SJCRH30 (cell line): ENCODE measurements at regions not wholly inside any gene's neighbourhood (a gene's known extent, or its start where the extent isn't known, plus 50 kb on each side); places are given as distances from the start of the nearest gene placed in this dataset.
A peak's percentile ranks its signal among the peaks of the same experiment; 100 is the strongest.
"Not testable (repeated sequence)": the region's sequence is repeated elsewhere in the genome, so short reads cannot be mapped to it uniquely, and the experiment has no call there.

Experiments used
- DNase-seq, 2 experiments: peaks; one replicate each; pipeline ENCODE4 v3.0.0-alpha.2; 2015 to 2020
- H3K27ac ChIP-seq: fragments of 250-450 bp; sonication (Bioruptor Pico); 2 replicates; pipeline ENCODE4 v1.5.1; 2020; ENCODE audit warnings: mild to moderate bottlenecking, moderate library complexity
- H3K27me3 ChIP-seq: fragments of 250-450 bp; sonication (Bioruptor Pico); 2 replicates; pipeline ENCODE4 v1.5.1; 2020; ENCODE audit warnings: mild to moderate bottlenecking, moderate library complexity
- H3K36me3 ChIP-seq: fragments of 250-450 bp; sonication (Bioruptor Pico); 2 replicates; pipeline ENCODE4 v1.5.1; 2020; ENCODE audit warnings: mild to moderate bottlenecking, moderate library complexity
- H3K4me1 ChIP-seq: fragments of 250-450 bp; sonication (Bioruptor Pico); 2 replicates; pipeline ENCODE4 v1.5.1; 2020; ENCODE audit warnings: mild to moderate bottlenecking, moderate library complexity
- H3K4me3 ChIP-seq: fragments of 250-450 bp; sonication (Bioruptor Pico); 2 replicates; pipeline ENCODE4 v1.5.1; 2020; ENCODE audit warnings: mild to moderate bottlenecking, moderate library complexity
- H3K9me3 ChIP-seq: fragments of 250-450 bp; sonication (Bioruptor Pico); replicated peaks from 2 replicates; pipeline ENCODE4 v1.5.1; 2020; ENCODE audit warnings: mild to moderate bottlenecking, moderate library complexity

DNA sequence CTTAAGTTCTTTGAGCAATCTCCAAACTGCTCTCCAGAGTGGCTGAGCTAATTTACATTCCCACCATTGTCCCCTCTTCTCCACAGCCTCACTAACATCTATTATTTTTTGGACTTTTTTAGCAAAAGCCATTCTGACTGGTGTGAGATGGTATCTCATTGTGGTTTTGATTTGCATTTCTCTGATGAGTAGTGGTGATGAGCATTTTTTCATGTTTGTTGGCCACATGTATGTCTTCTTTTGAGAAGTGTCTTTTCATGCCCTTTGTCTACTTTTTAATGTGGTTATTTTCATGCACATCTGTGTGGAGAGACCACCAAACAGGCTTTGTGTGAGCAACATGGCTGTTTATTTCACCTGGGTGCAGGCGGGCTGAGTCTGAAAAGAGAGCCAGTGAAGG, 199.7 kb upstream of the TRPC7 start:
- not testable (repeated sequence) for H3K4me1 ChIP-seq, DNase-seq, H3K27ac ChIP-seq, H3K36me3 ChIP-seq, H3K4me3 ChIP-seq, H3K27me3 ChIP-seq, H3K9me3 ChIP-seq

DNA sequence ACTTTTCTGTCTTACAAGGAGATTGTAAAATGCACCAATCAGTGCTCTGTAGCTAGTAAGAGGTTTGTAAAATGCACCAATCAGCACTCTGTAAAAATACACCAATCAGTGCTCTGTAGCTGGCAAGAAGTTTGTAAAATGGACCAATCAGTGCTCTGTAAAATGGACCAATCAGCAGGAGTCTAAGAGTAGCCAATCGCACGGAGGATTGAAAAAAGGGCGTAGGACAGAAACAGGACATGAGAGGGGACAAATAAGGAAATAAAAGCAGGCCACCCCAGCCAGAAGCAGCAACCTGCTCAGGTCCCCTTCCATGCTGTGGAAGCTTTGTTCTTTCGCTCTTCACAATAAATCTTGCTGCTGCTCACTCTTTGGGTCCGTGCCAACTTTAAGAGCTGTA, 199.1 kb upstream of the TRPC7 start:
- H3K9me3 ChIP-seq, H3K4me3 ChIP-seq, H3K36me3 ChIP-seq, H3K4me1 ChIP-seq, DNase-seq, H3K27me3 ChIP-seq, H3K27ac ChIP-seq: not testable (repeated sequence)

DNA sequence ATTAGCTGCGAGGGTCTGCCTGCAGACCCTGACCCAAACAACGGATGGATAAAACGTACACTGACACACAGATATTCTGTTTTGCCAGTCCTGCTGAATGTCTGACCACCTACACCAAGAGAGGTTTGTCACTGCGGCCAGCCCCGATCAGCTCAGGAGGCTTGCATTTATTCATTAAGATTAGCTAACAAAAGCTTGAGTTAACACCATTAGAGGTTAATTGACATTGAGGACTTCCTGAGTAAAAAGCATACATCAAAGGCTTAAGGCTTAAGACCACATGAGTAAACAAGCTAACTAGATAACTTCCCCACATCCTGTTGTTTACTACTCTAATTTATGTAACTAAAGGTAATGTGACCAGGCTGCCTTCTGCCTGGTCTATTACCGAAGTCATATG, 198.1 kb upstream of the TRPC7 start:
- Histone ChIP-seq H3K27me3 (no peaks in the 10 kb centered on the region), H3K9me3 (no peaks in the 10 kb centered on the region), H3K27ac (no peak overlapping the region), H3K36me3 (no peaks in the 10 kb centered on the region), H3K4me1 (no peaks in the 10 kb centered on the region), H3K4me3 (no peak overlapping the region)
- no peak for DNase-seq

DNA sequence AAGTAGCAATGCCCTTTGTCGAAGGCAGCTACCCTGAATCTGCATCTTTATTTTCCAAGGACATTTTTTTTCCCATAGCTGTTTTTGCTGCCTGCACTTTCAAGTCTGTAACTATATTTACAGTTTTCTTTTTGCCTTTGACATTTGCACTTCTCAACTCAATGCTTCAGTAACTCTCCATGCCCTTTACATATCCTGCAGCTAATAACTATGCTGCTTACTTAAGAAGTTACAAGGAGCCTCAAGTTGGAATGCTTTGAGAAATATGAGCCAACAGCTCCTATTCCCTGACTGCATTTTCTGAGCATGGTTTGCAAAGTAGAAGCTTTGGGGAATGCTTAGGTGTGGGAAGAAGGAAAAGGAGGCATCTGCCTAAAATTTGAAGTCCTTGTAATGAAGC, 194.8 kb upstream of the TRPC7 start:
- DNase-seq = no peak
- Histone ChIP-seq H3K27me3 (no peaks in the 10 kb centered on the region), H3K36me3 (no peaks in the 10 kb centered on the region), H3K4me1 (no peaks in the 10 kb centered on the region), H3K9me3 (no peaks in the 10 kb centered on the region), H3K27ac (no peak overlapping the region), H3K4me3 (no peak overlapping the region)

DNA sequence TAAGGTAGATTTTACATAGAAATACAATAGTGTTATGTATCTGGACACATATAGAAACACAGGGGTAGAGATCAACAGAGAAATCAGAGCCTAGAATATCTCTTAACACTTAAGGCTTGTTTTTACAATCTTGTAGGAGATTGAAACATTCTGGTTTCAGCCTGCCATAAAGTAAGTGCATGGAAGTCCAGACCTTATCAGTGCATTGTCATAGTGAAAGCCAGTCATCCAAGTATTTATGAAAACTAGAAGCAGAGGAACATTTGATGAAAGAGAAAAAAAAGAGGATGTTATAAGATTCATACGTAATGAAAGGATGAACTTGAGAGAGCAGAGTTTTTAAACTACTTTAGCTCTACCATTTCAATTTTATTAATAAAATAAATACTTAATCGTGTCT, 194.3 kb upstream of the TRPC7 start:
- no peak overlapping the region for H3K4me3 ChIP-seq
- no peaks in the 10 kb centered on the region for H3K27me3 ChIP-seq
- no peak for DNase-seq
- H3K9me3 ChIP-seq = no peaks in the 10 kb centered on the region
- no peaks in the 10 kb centered on the region for H3K4me1 ChIP-seq
- no peak overlapping the region for H3K27ac ChIP-seq
- no peaks in the 10 kb centered on the region for H3K36me3 ChIP-seq

DNA sequence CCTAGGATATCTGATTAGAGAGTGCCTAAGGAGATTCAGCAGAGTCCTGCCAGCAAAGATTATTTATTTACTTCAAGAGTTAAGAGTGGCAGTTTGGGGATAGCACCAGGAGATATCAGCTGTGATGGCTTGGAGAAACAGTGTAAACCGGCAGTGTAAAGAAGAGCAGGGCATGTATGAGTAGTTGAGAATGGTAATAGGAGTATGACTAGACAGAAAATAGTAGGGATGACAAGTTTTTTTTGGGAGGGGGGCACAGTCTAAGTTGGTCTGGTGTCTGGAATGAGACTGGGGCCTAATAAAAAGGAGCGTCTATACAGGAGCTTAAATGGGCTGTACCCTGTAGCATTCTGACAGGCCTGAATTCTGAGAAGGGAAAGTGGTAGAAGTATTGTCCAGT, 181.8 kb upstream of the TRPC7 start:
- H3K4me3 ChIP-seq, H3K9me3 ChIP-seq, DNase-seq, H3K36me3 ChIP-seq, H3K27me3 ChIP-seq, H3K27ac ChIP-seq, H3K4me1 ChIP-seq: not testable (repeated sequence)

DNA sequence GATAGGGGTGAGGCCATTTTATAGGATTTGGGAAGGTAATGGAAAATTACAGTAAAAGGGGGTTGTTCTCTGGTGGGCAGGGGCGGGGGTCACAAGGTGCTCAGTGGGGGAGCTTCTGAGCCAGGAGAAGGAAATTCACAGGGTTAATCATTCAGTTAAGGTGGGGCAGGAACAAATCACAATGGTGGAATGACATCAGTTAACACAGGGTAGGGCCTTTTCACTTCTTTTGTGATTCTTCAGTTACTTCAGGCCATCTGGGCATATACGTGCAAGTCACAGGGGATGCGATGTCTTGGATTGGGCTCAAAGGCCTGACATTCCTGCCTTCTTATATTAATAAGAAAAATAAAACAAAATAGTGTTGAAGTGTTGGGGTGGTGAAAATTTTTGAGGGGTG, 181.1 kb upstream of the TRPC7 start:
- DNase-seq, H3K27ac ChIP-seq, H3K4me3 ChIP-seq, H3K36me3 ChIP-seq, H3K9me3 ChIP-seq, H3K4me1 ChIP-seq, H3K27me3 ChIP-seq: not testable (repeated sequence)

DNA sequence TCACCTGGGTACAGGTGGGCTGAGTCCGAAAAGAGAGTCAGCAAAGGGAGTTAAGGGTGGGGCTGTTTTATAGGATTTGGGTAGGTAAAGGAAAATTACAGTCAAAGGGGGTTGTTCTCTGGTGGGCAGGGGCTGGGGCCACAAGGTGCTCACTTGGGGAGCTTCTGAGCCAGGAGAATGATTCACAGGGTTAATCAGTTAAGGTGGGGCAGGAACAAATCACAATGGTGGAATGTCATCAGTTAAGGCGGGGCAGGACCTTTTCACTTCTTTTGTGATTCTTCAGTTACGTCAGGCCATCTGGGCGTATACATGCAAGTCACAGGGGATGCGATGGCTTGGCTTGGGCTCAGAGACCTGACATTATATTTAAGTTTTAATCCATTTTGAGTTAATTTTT, 179.7 kb upstream of the TRPC7 start:
- not testable (repeated sequence) for H3K4me3 ChIP-seq, H3K27me3 ChIP-seq, DNase-seq, H3K36me3 ChIP-seq, H3K9me3 ChIP-seq, H3K27ac ChIP-seq, H3K4me1 ChIP-seq

DNA sequence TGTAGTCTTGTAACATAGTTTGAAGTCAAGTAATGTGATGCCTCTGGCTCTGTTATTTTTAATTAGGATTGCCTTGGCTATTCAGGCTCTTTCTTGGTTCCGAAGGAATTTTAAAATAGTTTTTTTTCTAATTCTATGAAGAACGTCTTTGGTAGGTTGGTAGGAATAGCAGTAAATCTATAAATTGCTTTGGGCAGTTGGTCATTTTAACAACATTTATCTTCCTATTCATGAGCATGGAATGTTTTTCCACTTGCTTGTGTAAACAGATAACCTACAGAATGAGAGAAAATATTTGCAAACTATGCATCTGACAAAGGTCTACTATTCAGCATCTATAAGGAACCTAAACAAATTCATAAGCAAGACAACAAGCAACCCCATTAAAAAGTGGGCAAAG, 173.2 kb upstream of the TRPC7 start:
- Histone ChIP-seq H3K36me3 (no peaks in the 10 kb centered on the region), H3K27me3 (peaks cover 3% of the 10 kb centered on the region; the same call in 1 of the 2 replicates), H3K4me3 (no peak overlapping the region), H3K27ac (no peak overlapping the region), H3K4me1 (no peaks in the 10 kb centered on the region), H3K9me3 (no peaks in the 10 kb centered on the region)
- DNase-seq = no peak

DNA sequence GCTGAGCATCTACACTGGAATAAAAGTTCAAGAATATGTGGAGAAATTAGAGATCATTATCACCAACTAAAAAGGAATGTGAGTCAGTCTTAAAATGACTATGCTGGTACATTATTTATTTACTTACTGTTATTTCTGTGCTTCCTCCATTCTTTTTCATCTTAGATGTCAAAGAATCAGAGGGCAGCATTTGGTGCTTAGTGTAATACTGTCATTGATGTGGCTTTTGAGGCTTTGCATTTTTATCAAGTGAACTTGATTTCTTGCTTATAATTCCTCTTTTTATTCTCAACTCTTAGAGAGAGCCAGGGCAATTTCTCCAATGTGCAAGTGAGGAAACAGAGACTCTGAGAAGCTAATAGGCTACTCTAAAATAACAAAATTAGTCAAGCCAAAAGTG, 163.7 kb upstream of the TRPC7 start:
- H3K4me1 ChIP-seq = no peaks in the 10 kb centered on the region
- no peak for DNase-seq
- no peak overlapping the region for H3K27ac ChIP-seq

DNA sequence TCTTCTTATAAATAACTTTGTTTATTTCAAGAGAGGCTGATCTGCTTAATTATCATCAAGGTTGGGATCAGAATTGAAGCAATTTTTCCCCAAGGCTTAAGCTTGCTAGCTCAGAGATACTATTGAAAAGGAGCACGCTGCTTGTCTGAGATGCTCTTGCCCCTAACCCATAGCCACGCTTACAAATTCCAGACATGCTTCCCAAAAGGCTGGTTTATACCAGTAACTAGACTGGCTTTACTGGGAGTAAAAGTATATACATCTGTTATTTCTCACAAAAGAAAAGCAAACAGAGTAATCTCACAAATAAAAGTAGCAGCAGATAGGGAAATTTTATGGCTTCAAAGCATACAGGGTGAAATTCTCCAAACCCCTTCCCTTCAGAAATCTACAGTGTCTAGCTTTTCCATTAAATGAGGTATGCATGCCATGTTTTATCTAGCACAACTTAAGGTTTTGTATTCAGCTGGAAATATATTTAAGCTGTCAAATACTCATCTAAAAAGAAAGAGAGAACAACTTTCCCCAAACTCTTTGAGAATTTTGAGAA, 163.2 kb upstream of the TRPC7 start:
- Histone ChIP-seq H3K36me3 (no peaks in the 10 kb centered on the region), H3K9me3 (no peaks in the 10 kb centered on the region), H3K4me1 (no peaks in the 10 kb centered on the region), H3K27me3 (no peaks in the 10 kb centered on the region), H3K4me3 (no peak overlapping the region), H3K27ac (no peak overlapping the region)
- no peak for DNase-seq

More for the DNA sequence above, 163.7 kb upstream of the TRPC7 start:
- Histone ChIP-seq H3K4me3 (no peak overlapping the region), H3K36me3 (no peaks in the 10 kb centered on the region), H3K27me3 (no peaks in the 10 kb centered on the region), H3K9me3 (no peaks in the 10 kb centered on the region)

DNA sequence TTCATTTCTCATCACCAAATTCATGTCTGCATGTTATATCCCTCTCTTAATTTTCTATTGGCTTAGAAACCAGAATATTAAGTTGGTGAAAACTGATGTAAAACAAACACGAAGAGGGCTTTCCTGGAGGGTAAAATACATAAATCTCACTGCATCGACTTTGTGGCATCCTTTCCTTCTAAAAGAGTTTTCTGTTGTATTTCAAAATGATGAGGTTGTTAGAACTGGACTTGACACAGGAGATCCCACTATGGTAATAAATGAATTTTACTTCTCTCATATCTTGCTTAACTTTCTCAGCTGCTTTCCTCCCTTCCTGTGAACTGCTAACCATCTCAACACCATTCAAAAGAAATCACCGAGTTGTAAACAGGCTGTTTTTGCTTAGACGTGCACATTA, 162.0 kb upstream of the TRPC7 start:
- Histone ChIP-seq H3K36me3 (no peaks in the 10 kb centered on the region), H3K9me3 (no peaks in the 10 kb centered on the region), H3K27me3 (no peaks in the 10 kb centered on the region), H3K4me1 (no peaks in the 10 kb centered on the region), H3K4me3 (no peak overlapping the region), H3K27ac (no peak overlapping the region)
- DNase-seq = no peak

DNA sequence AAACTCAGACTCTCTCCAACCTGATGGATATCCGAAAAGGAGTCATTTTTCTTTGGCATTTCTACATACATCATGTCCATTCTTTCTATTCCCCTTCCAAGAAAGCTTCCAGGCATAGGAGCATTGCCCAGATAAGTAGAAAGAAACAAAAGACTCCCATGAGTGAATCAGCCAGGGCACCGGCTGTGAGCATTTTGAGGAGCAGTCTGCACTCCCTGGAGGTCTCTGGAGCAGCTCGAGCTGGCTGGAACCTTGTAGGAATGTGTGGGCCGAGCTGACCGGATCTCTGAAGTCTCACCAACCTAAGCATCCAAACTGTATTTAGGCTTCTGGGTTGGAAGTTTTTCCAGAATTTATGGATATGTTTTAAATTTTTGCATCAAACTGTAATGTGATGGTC, 161.4 kb upstream of the TRPC7 start:
- Histone ChIP-seq H3K27me3 (no peaks in the 10 kb centered on the region), H3K4me3 (no peak overlapping the region), H3K27ac (no peak overlapping the region), H3K36me3 (no peaks in the 10 kb centered on the region), H3K9me3 (no peaks in the 10 kb centered on the region), H3K4me1 (no peaks in the 10 kb centered on the region)
- DNase-seq = no peak

DNA sequence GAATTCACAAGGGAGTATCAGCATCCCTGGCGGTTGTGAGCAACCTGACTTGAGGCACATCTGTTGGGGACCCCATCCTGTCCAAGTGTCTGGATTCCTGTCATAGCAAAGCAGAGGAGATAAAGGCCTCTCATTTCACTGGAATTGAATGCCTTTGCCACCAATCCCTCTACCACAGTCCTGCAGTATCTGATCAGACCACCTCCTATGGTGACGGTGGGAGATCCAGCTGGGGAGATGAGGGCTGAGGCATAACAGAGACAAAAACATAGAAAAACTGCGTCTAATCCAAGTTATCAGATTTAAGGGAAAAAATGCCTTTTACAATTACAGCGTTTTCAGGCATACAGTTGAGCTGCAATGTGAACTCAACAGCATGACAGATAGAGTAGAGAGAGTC, 160.7 kb upstream of the TRPC7 start:
- no peaks in the 10 kb centered on the region for H3K36me3 ChIP-seq
- no peaks in the 10 kb centered on the region for H3K9me3 ChIP-seq
- H3K27ac ChIP-seq = no peak overlapping the region
- DNase-seq = no peak
- H3K4me1 ChIP-seq = no peaks in the 10 kb centered on the region
- no peak overlapping the region for H3K4me3 ChIP-seq
- H3K27me3 ChIP-seq = no peaks in the 10 kb centered on the region; the same call in 1 of the 2 replicates

DNA sequence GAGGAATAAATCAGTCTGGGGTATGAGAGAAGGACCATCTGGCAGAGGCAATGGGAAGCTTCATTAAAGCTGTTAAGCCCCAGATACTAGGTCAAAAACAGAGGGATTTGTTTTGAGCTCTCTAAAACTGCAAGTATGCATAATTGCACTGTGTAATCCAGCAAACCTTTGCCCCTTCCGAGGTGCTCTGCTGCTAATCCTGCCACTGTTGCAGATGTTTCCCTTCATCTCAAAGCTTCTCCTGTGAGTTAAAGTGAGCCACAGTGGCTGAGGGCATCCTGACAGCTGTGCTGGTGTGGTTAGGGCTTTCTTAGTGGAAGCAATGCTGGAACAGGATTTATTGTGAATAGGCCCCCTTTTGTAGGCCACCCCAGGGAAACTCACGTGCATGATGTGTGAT, 160.3 kb upstream of the TRPC7 start:
- DNase-seq = peak in 1 of 2 experiments; percentile 20
- Histone ChIP-seq H3K9me3 (no peaks in the 10 kb centered on the region), H3K4me1 (no peaks in the 10 kb centered on the region), H3K36me3 (no peaks in the 10 kb centered on the region), H3K27ac (no peak overlapping the region), H3K27me3 (no peaks in the 10 kb centered on the region; the same call in 1 of the 2 replicates), H3K4me3 (no peak overlapping the region)

DNA sequence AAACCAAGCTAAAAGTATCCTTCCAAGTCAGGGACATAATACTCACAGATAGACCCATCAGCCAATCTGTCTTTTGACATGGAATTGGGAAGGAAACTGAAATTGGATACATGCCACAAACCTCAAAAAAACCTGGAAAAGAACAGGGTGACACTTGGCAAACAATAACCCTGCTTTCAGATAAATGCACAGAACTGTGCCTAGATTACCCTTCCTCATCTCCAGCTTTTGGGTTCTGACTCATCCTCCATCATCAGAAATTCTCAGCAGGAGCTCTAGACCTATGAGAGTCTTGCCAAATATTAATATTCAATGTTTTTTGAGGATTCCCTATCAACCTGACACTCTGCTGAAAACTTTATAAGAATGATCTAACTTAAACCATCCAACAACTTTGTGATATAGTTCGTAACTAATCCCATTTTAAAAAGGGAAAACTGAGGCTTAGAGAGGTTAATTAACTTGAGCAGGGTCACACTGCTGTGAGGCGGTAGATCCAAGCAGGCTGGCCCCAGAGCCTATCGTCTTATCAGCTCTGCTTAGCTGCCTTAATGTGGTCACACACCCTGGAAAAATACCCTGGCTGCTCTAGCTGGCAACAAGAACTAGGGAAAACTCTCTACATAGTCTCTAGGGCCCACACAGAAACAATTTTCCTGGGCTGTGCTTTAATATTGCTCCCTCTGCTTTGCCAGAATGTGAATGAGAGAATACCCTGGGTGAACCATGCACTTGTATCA, 157.0 kb upstream of the TRPC7 start:
- Histone ChIP-seq H3K4me3 (no peak overlapping the region), H3K4me1 (no peaks in the 10 kb centered on the region), H3K27me3 (no peaks in the 10 kb centered on the region; the same call in 1 of the 2 replicates), H3K9me3 (no peaks in the 10 kb centered on the region), H3K27ac (no peak overlapping the region), H3K36me3 (no peaks in the 10 kb centered on the region)
- no peak for DNase-seq
